ENCODE measurements at regions not wholly inside any gene's neighbourhood (a gene's known extent, or its start where the extent isn't known, plus 50 kb on each side); places are given as distances from the start of the nearest gene placed in this dataset.

DNA sequence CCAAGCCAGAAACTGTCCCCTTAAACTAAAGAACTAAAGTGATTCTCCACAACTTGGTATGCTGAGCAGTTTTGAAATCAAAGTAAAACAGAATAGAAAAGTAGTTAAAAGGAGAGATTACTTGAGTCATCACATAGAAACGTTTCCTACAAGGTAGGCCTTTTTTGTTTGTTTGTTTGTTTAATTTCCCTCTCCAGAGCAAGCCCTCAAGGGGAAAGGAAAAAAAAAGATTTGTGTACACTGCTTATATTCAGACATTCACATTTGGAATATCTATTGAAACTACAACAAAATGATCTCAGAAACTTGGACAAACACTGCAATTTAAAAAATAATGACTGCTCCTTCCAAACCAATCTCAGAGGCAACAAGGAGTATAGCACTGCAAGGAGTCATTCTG is 304.7 kb upstream of the NREP start:
- TF ChIP-seq CTCF (conservative IDR thresholded peaks at IDR 0.05; ENCODE audit: low read length) (no peak), EZH2phosphoT487 (IDR thresholded peaks at IDR 0.05; ENCODE audit: borderline replicate concordance, low read depth, low read length) (no peak)
